HG03460 (cell line): ENCODE measurements at regions not wholly inside any gene's neighbourhood (a gene's known extent, or its start where the extent isn't known, plus 50 kb on each side); places are given as distances from the start of the nearest gene placed in this dataset.

Experiments used
- ATAC-seq: cut with Tn5 transposase; IDR thresholded peaks from one replicate; pipeline ENCODE4 v1.9.1; 2021; ENCODE audit not compliant: unreplicated experiment

GRCh38 chr6:126419901-126420300 is 80.0 kb downstream of the CENPW start:
- no peak for ATAC-seq

DNA sequence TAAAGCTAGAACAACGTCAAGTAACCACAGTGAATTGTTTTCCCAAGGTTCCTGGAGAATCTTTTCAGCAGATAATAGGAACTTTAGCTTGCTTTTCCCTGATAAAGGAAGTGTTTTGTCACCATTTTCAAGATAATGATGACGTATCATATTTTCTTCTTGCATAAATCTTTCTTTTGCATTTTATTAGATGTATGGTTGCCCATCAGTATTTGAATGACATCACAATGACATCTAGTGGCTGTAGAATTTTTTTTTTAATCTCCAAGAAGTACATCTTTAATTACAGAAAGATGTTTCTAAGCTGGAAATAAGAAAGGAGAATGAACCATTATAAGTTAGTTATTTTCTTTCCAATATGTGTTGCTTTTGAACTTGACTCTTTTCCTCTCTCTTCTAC is 83.0 kb downstream of the CENPW start:
- ATAC-seq: no peak

- no peak for ATAC-seq
Observed at GRCh38 chr6:126427713-126428112, 87.8 kb downstream of the CENPW start.

GRCh38 chr6:126429866-126430265 is 90.0 kb downstream of the CENPW start:
- ATAC-seq: no peak

DNA sequence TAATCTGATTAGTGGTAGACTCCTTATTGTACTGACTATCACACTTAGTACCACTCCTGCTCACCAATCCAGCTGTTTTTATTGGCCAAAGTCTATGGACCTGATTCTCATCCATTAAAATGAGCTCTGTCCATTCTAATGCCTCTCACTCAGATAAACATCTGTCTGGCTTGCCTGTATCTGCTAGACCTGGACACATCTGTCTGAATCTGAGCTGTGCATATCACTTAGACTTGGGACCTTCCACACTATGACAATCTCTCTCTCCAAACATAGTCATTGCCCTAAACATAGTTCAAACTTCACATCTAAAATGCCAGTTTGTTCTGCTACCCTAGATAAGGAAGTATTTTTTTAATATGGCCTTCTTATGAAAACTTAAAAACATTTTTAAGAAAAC is 92.6 kb downstream of the CENPW start:
- ATAC-seq: no peak

GRCh38 chr6:126433927-126434326 is 94.0 kb downstream of the CENPW start:
- no peak for ATAC-seq

DNA sequence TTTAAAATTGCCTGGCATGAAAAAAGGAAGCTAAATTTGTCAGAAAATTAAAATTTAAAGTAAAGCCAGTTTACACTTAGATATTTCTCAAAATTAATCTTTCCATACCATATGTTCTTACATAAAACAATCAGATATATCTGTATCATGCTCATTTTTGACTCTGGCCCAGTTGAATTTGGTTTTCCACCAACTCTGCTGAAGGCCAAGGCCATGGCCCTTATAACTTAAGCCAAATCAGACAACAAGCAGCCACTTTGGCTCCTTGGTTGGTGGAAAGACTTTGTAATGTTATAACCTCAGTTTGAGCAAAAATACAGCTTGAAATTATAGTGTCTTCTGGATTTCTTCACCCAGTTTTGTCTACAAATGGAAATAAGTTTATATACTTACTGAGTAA is 97.3 kb downstream of the CENPW start:
- no peak for ATAC-seq

- no peak for ATAC-seq
Observed at GRCh38 chr6:126439040-126439439, 99.1 kb downstream of the CENPW start.

DNA sequence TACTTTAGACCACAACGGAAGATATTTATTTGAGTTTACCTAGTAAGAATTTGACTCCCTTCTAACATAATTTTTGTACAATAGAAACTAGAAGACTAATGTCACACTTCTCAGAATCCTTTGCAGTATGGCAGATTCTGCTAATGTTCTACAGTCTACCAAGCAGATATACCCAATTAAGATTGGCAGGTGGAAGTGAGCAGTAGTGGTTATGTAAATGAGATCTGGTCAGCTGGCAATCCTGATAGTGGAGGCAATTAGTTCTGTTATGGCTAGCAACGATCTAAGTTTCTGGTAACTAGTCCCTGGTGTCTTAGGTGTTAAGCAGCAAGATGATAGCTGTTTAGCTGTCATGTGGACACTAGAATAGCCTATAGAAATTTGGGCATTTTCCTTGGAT is 101.0 kb downstream of the CENPW start:
- ATAC-seq: no peak

GRCh38 chr6:126444659-126445273 is 104.9 kb downstream of the CENPW start:
- no peak for ATAC-seq

GRCh38 chr6:126446248-126446647 is 106.3 kb downstream of the CENPW start:
- ATAC-seq: no peak

DNA sequence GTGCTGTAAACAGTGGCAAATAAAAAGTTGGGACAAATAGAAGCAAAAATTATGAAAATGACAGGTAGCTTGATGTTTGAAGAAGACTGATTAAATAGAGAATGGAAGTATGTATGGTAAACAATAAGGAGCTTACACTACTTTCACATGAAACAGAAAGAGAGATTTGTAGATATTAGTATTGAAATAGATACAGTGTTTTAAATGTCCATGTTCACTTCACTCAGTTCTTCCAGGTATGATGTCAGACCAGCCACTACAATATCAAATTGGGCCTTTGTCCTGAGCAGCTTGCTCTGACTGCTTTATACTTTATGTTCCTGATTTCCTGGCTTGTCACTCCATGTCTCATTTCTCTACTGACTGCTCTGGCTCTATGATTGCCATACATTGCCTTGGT is 107.5 kb downstream of the CENPW start:
- ATAC-seq: no peak

DNA sequence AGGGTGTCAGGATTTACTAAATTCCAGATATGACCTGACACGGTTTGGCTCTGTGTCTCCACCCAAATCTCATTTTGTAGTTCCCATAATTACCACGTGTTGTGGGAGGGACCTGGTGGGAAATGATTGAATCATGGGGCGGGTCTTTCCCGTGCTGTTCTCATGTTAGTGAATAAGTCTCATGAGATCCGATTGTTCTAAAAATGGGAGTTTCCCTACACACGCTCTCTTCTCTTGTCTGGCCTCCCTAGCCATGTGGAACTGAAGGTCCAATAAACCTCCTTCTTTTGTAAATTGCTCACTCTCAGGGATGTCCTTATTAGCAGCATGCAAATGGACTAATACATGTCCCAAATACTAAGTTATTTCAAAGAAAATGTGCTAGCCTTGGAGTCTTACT is 121.1 kb downstream of the CENPW start:
- ATAC-seq: no peak

- no peak for ATAC-seq
Observed at GRCh38 chr6:126464245-126464644, 124.3 kb downstream of the CENPW start.

DNA sequence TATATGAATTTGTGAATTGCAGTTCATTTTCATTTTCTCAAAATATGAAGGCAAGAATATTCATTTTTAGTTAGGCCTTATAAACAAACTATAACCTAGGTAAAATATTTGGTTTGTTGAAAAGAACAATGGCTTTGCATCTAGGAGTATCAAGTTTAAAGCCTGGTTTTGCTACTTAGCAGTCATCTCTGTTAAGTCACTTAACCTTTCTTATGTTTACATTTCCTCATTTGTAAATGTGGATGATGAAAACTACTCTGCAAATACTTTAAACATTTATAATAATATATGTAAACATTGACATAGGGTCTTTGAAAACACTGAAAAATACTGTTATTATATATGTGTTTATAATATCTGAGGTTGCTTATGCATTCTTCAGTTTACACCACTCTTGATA is 135.5 kb downstream of the CENPW start:
- ATAC-seq: no peak

- peak; percentile 59 for ATAC-seq
Observed at GRCh38 chr6:126477678-126478077, 137.8 kb downstream of the CENPW start.

DNA sequence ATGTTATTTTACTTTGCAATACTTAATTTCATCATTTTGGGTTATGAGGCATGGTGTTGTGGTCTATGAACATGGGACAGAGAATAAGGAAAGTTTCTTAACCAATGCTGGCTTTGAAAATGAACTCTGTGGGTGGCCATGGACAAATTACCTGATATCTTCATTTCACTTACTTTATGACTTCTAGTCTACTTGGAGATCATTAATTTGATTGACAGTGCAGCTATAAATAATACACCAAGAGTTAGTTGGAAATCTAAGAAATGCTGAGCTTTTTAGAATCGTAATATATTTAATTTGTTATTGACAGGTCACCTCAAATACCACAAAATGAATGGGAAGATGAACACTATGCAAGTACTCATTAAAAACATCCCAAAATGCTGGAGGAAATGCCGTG is 140.4 kb downstream of the CENPW start:
- ATAC-seq: no peak

DNA sequence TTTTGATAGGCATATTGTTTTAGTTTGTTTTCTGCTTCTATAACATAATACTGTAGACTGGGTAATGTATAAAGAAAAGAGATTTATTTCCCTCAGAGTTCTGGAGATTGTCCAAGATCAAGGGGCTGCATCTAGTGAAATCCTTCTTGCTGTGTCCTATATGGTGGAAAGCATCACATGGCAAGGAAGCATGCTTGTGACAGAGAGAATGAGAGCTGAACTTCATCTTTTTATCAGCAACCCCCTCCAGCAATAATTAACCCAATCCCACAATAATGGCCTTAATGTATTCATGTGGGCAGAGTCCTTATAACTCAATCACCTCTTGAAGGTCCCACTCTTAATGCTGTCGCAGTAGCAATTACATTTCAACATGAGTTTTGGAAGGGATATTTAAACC is 141.4 kb downstream of the CENPW start:
- ATAC-seq: no peak

GRCh38 chr6:126504792-126505191 is 164.9 kb downstream of the CENPW start:
- no peak for ATAC-seq

- no peak for ATAC-seq
Observed at GRCh38 chr6:126513198-126513597, 173.3 kb downstream of the CENPW start.

- no peak for ATAC-seq
Observed at GRCh38 chr6:126516411-126516810, 176.5 kb downstream of the CENPW start.

- no peak for ATAC-seq
Observed at GRCh38 chr6:126524811-126525326, 185.0 kb downstream of the CENPW start.

- ATAC-seq: no peak
Observed at GRCh38 chr6:126526547-126526946, 186.6 kb downstream of the CENPW start.
